SU-DHL-6 (cell line): ENCODE measurements at regions not wholly inside any gene's neighbourhood (a gene's known extent, or its start where the extent isn't known, plus 50 kb on each side); places are given as distances from the start of the nearest gene placed in this dataset.

ENCODE experiments used
- H2AFZ ChIP-seq: fragments of 200-600 bp; sonication (generic); 2 replicates; pipeline ENCODE4 v1.6.1; 2014; ENCODE audit warnings: low read depth, mild to moderate bottlenecking, moderate library complexity, mixed read lengths, antibody characterized with exemption, low read length; ENCODE audit not compliant: severe bottlenecking
- H3F3A ChIP-seq: fragments of 200-600 bp; shearing (Covaris generic); 2 replicates; pipeline ENCODE4 v1.6.0; 2016; ENCODE audit warnings: antibody characterized with exemption, mild to moderate bottlenecking; ENCODE audit not compliant: insufficient read depth
- H3K27ac ChIP-seq: fragments of 200-600 bp; sonication (generic); 2 replicates; pipeline ENCODE4 v1.5.1; 2016; ENCODE audit warnings: low read depth, mild to moderate bottlenecking, low read length, moderate library complexity, mixed read lengths
- H3K27me3 ChIP-seq: fragments of 200-600 bp; sonication (generic), shearing (Covaris generic); 2 replicates; pipeline ENCODE4 v1.6.0; 2014; ENCODE audit warnings: mild to moderate bottlenecking, low read length
- H3K36me3 ChIP-seq: fragments of 200-600 bp; sonication (generic); 2 replicates; pipeline ENCODE4 v1.6.1; 2014; ENCODE audit warnings: mild to moderate bottlenecking, low read length, mixed read lengths
- H3K4me2 ChIP-seq: fragments of 300-600, 200-600 bp; shearing (Covaris generic), sonication (generic); 2 replicates; pipeline ENCODE4 v1.6.0; 2014; ENCODE audit warnings: low read length, low read depth, mild to moderate bottlenecking; ENCODE audit not compliant: poor library complexity, severe bottlenecking
- H3K4me3 ChIP-seq: fragments of 200-600 bp; sonication (generic); 2 replicates; pipeline ENCODE4 v1.5.1; 2014; ENCODE audit warnings: antibody characterized with exemption, low read length, mild to moderate bottlenecking, mixed read lengths; ENCODE audit not compliant: insufficient read depth, poor library complexity, severe bottlenecking
- H3K79me2 ChIP-seq: fragments of 200-600 bp; sonication (generic); 2 replicates; pipeline ENCODE4 v1.6.1; 2014; ENCODE audit warnings: mild to moderate bottlenecking, low read length, moderate library complexity; ENCODE audit not compliant: insufficient read depth
- H3K9ac ChIP-seq: fragments of 200-600 bp; sonication (generic); 2 replicates; pipeline ENCODE4 v1.7.0; 2014; ENCODE audit warnings: mild to moderate bottlenecking, low read length
- H3K9me2 ChIP-seq: fragments of 200-600 bp; sonication (generic); replicated peaks from 2 replicates; pipeline ENCODE4 v1.6.1; 2014; ENCODE audit warnings: low read length; ENCODE audit not compliant: insufficient read depth
- H3K9me3 ChIP-seq: fragments of 200-600 bp; sonication (generic); 2 replicates; pipeline ENCODE4 v1.6.1; 2014; ENCODE audit warnings: low read length, mixed read lengths; ENCODE audit not compliant: insufficient read depth
- H4K20me1 ChIP-seq: fragments of 200-600 bp; sonication (generic); 2 replicates; pipeline ENCODE4 v1.6.1; 2014; ENCODE audit warnings: low read depth, mild to moderate bottlenecking, antibody characterized with exemption, low read length, moderate library complexity, mixed read lengths
- EZH2phosphoT487 ChIP-seq: fragments of 200-600 bp; sonication (generic), shearing (Covaris generic); conservative IDR thresholded peaks from 2 replicates; pipeline ENCODE4 v1.6.1; 2018; ENCODE audit warnings: mild to moderate bottlenecking, antibody characterized with exemption, low read length, moderate library complexity, mixed read lengths
- TF ChIP-seq, protein P1 (sequence below): fragments of 200-600 bp; sonication (generic); IDR thresholded peaks from one replicate; pipeline ENCODE4 v1.5.1; 2017; ENCODE audit warnings: antibody characterized with exemption, mild to moderate bottlenecking, low read length, moderate library complexity; ENCODE audit not compliant: insufficient read depth, poor library complexity, severe bottlenecking

DNA sequence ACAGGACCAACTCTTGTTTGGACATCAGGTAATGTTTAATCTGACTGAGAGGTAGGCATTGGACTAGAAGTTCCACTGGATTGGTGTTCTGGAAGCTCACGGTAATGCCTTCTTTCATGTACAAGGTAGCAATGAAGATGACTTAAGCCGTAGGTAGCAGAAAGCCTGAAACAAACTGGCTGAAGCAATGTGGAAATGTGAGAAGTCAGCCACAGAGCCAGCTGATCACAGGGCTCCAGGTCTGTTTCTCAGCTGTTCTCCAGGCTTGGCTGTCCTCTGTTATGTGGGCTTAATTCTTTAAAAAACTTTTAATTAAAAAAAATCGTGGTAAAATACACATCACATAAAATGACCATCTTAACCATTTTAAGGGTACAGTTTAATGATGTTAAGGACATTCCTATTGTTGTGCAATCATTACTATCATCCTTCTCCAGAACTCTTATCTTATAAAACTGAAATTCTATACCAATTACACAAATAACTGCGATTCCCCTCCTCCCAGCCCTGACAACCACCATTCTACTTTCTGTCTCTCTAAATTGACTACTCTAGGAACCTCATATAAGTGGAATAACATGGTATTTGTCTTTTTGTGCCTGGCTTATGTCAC, 101.4 kb upstream of the ZNF32 start:
- Histone ChIP-seq H3K9me3 (no peaks in the 10 kb centered on the region), H3K4me3 (no peak overlapping the region), H3F3A (no peaks in the 10 kb centered on the region), H3K9ac (no peak overlapping the region), H3K79me2 (no peaks in the 10 kb centered on the region), H3K36me3 (no peaks in the 10 kb centered on the region), H4K20me1 (no peaks in the 10 kb centered on the region), H3K9me2 (no peaks in the 10 kb centered on the region), H3K27me3 (no peaks in the 10 kb centered on the region), H3K4me2 (no peak overlapping the region), H3K27ac (no peak overlapping the region), H2AFZ (no peak overlapping the region)
- TF ChIP-seq EZH2phosphoT487 = no peak
- TF ChIP-seq, protein P1, sequence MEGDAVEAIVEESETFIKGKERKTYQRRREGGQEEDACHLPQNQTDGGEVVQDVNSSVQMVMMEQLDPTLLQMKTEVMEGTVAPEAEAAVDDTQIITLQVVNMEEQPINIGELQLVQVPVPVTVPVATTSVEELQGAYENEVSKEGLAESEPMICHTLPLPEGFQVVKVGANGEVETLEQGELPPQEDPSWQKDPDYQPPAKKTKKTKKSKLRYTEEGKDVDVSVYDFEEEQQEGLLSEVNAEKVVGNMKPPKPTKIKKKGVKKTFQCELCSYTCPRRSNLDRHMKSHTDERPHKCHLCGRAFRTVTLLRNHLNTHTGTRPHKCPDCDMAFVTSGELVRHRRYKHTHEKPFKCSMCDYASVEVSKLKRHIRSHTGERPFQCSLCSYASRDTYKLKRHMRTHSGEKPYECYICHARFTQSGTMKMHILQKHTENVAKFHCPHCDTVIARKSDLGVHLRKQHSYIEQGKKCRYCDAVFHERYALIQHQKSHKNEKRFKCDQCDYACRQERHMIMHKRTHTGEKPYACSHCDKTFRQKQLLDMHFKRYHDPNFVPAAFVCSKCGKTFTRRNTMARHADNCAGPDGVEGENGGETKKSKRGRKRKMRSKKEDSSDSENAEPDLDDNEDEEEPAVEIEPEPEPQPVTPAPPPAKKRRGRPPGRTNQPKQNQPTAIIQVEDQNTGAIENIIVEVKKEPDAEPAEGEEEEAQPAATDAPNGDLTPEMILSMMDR = no peak

DNA sequence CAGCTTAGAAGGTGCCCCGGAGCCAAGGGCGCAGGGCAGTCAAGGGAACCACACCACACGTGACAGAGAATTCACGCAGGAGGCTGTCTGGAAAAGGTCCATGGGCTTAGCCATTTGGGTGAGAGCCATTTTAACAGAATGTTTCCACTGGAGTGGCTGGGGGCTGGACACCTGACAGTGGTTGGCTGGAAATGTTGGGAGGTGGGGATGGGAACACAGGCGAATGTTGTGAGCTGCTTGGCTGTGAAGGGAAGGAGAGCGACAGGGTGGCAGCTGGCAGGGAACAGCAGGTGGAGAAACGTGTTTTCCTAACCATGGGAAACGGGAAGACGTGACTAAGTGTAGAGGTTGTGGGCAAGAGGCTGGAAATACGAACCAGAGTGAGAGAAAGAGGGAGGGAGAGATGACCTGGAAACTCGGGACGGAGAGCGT, 100.5 kb upstream of the ZNF32 start:
- H3K9ac ChIP-seq = no peak overlapping the region
- H3K9me3 ChIP-seq = no peaks in the 10 kb centered on the region
- H3F3A ChIP-seq = no peaks in the 10 kb centered on the region
- H3K27me3 ChIP-seq = no peaks in the 10 kb centered on the region
- no peak overlapping the region for H3K4me2 ChIP-seq
- H3K4me3 ChIP-seq = no peak overlapping the region
- H3K36me3 ChIP-seq = no peaks in the 10 kb centered on the region
- TF ChIP-seq, protein P1 = no peak
- no peak for TF ChIP-seq EZH2phosphoT487
- H3K79me2 ChIP-seq = no peaks in the 10 kb centered on the region
- no peaks in the 10 kb centered on the region for H3K9me2 ChIP-seq
- H3K27ac ChIP-seq = no peak overlapping the region
- H2AFZ ChIP-seq = no peak overlapping the region
- no peaks in the 10 kb centered on the region for H4K20me1 ChIP-seq

DNA sequence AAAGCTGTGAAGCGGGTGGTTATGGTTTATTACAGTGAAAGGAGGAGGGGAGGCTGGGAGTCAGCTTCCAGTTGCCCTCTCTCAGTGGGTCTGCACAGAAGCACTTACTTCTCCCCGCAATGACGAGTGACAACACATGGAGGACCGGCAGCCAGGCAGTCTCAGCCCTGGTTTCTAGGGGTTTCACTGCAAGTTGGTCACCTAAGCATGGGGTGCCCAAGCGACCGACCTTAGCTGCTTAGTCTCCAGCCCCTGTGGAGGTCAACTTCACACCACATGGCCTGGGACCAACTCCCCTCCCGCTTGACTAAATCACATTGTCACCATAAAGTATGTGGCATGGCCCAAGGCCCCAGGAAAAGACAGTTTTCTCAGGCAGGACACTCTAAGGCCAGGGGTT, 99.9 kb upstream of the ZNF32 start:
- H3K27me3 ChIP-seq = no peaks in the 10 kb centered on the region
- no peak overlapping the region for H2AFZ ChIP-seq
- H3F3A ChIP-seq = no peaks in the 10 kb centered on the region
- no peak overlapping the region for H3K4me3 ChIP-seq
- no peaks in the 10 kb centered on the region for H3K79me2 ChIP-seq
- no peak overlapping the region for H3K9ac ChIP-seq
- H4K20me1 ChIP-seq = no peaks in the 10 kb centered on the region
- H3K9me3 ChIP-seq = no peaks in the 10 kb centered on the region
- H3K4me2 ChIP-seq = no peak overlapping the region
- no peaks in the 10 kb centered on the region for H3K9me2 ChIP-seq
- H3K36me3 ChIP-seq = no peaks in the 10 kb centered on the region
- TF ChIP-seq, protein P1 = no peak
- TF ChIP-seq EZH2phosphoT487 = no peak
- H3K27ac ChIP-seq = no peak overlapping the region
